Amniotic stem cell (primary cell): ENCODE measurements at regions not wholly inside any gene's neighbourhood (a gene's known extent, or its start where the extent isn't known, plus 50 kb on each side); places are given as distances from the start of the nearest gene placed in this dataset.
"Not testable (repeated sequence)": the region's sequence is repeated elsewhere in the genome, so short reads cannot be mapped to it uniquely, and the experiment has no call there.

Source experiments
- DNase-seq: peaks from one replicate; lab custom pipeline; 2025; lab: John Stamatoyannopoulos, UW

DNA sequence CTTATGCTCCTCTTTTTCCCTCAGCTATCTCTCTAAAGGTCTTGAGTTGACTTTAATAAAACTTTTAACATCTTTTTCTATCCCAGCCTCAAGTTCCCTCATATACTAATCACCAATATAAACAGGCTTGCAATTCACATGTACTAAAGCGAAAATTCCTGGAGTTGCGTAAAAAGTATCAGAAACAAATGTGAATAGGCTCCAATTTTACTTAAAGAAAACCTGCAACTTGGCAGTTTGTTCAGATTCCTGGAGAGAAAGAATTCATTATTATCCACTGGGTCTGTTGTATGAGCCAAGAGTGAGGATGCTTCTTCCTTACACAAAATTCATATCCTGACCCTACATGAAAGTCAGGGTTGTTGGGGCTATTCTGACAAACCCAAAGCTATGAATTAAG, 384.2 kb downstream of the DTWD2 start:
- no peak for DNase-seq

- no peak for DNase-seq
Measured at GRCh38 chr5:118603278-118603677, 385.1 kb downstream of the DTWD2 start.

DNA sequence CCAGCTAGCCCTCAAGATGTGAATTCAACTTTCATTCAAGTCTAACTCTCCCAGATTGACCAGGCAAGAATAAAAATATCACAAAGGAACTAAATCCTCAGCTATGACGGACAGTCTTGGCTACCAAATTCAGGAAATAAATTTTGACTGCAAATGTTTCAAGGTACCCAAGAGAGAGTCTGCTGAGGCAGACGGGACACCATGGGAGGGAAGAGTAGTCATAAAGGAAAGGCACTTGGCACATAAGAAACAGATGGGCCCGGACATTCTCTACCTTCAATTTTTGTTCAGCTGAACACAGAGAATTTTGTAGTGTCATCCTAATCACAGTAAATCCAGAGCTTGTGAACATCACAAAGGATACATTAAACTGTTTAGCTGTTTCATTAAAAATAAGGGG, 390.0 kb downstream of the DTWD2 start:
- DNase-seq: no peak

GRCh38 chr5:118597543-118597942, 390.8 kb downstream of the DTWD2 start:
- no peak for DNase-seq

DNA sequence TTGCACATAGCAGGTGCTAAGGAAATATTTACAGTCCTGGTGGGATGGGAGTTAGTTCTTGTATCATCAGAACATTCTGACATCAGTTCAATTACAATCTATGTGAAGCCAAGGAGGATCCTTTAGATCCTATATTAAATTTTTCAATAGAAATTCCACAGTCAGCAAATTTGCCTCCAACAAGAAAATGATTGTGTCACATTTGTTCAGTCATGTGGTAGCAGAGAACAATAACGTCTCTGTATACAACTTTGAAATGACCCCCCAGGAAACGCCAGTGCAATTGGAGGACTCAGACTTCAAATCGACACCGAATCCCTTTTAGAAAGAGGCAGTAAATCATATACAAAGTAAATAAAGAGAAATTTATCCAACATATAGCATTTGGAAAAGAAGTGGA, 392.1 kb downstream of the DTWD2 start:
- DNase-seq: no peak

- DNase-seq: no peak
Measured at GRCh38 chr5:118593003-118593328, 395.4 kb downstream of the DTWD2 start.

DNA sequence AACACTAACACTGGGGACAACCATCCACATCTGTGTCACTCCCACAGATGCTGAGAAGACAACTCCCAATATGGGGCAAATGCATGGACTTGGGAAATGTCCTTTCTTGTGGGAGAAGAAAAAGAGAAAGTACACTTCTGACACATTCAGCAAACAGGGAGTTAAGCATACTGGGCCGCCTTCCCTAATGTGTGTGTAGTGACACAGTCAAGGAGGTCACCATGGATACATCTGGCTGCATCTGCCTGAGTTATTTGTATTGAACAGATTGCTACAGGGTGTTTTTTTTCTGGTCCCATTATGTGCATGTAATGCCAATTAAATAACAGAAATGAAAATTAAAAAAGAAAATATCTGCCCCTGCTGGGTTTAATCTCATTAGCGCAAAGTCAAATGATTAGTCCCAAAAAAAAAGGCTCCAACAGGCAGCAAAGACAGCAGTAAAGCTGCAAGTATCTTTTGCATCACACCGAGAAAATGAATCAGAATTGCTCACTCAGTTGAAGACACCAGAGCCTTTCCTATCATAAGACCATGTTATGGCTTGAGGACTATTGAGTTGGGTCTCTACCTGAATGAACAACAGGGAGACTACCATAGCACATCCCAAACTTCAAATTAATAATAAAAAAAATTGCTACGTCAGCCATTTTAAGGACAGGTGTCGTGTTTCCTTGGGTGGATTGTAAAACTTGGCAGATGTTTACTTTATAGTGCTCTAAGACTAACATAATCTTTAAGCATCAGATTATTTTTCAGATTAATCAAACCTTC, 395.9 kb downstream of the DTWD2 start:
- DNase-seq: no peak

- no peak for DNase-seq
Measured at GRCh38 chr5:118590806-118591205, 397.5 kb downstream of the DTWD2 start.

GRCh38 chr5:118580949-118581348, 407.4 kb downstream of the DTWD2 start:
- peak; percentile 21 for DNase-seq

DNA sequence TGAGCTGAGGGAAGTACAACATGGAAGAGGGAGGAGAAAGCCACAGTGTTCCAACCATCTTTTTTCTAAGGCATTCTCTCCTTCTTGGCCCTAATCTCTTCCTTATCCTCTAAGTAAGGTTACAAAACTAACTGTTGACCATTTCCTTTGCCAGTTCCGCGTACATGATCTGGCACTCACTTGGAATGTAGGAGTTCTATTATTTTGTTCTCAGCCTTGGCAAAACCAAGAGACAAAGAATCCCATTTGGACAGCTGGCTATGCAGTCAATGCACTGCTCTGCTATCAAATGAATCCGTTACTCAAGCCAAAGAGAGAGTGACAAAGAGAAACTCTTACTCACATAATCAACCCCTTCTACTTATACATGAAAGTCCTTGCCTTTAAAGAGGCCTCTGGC, 410.3 kb downstream of the DTWD2 start:
- DNase-seq: no peak

GRCh38 chr5:118577621-118578020, 410.7 kb downstream of the DTWD2 start:
- no peak for DNase-seq

- not testable (repeated sequence) for DNase-seq
Measured at GRCh38 chr5:118570276-118570675, 418.1 kb downstream of the DTWD2 start.

DNA sequence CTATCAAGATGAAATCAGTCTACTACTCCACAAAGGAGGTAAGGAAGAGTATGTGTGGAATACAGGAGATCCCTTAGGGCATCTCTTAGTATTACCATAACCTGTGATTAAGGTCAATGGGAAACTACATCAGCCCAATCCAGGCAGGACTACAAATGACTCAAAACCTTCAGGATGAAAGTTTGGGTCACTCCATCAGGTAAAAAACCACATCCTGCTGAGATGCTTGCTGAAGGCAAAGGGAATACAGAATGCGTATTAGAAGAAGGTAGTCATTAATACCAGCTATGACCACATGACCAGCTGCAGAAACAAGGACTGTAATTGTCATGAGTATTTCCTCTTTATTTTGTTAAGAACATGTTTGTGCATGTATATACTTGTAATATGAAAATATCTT, 418.8 kb downstream of the DTWD2 start:
- DNase-seq: not testable (repeated sequence)

- no peak for DNase-seq
Measured at GRCh38 chr5:118565335-118565971, 422.9 kb downstream of the DTWD2 start.

GRCh38 chr5:118561971-118562370, 426.4 kb downstream of the DTWD2 start:
- no peak for DNase-seq

- no peak for DNase-seq
Measured at GRCh38 chr5:118561235-118561634, 427.1 kb downstream of the DTWD2 start.

GRCh38 chr5:118558871-118559270, 429.5 kb downstream of the DTWD2 start:
- no peak for DNase-seq

- DNase-seq: no peak
Measured at GRCh38 chr5:118557251-118557661, 431.1 kb downstream of the DTWD2 start.

DNA sequence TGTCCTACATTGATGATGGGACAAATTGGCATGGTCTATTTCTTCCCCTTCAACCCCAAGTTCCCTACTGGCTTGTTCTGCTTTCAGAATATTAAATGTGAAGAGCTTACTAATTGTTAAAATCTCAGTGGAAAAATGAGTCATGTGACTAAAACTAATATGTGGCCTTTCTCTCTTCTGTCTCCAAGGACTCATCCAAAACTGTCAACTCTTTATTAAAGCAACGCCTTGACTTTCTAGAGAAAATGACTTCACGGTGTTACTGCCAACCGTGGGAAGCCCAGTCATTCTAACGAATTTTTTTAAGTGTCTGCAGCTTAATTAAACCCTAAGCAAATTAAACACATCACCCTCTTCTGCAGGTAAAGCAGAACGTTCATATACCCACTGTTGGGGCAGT, 431.6 kb downstream of the DTWD2 start:
- no peak for DNase-seq

DNA sequence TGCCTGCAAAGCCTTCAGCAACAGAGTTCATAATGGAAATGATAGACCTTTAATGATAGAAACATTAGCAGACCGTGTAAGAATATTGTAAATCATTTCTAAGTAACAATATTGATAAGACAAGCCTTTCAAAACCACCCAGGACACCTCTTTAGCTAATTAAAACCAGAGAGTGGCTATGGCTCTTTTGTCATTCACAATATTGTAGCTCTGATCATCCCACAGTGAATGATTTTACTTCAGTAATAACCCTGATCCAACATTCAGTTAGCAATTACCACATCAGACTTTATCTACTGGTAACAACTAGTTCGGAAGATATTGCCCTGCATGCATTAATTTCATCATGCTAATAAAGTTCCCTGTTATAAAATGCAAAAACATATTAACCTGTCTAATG, 432.6 kb downstream of the DTWD2 start:
- DNase-seq: no peak

DNA sequence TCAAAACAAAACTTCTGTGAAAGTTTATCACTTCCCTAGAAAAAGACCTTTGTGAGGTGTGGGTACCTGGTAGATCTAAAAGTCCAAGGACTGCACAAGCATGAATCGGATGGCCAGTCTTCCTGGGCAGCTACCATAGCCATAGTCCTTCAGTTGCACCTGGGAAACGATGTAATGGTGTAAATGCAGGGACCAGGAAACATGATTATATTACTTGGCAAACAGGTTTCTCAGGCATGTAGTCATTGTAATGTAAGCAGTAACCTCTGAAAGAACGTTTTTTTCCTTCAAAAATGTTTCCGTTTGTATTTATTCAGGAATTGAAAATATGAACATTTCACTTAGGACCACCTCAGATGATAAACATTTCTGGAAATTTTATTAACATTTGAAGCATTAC, 433.4 kb downstream of the DTWD2 start:
- no peak for DNase-seq

DNA sequence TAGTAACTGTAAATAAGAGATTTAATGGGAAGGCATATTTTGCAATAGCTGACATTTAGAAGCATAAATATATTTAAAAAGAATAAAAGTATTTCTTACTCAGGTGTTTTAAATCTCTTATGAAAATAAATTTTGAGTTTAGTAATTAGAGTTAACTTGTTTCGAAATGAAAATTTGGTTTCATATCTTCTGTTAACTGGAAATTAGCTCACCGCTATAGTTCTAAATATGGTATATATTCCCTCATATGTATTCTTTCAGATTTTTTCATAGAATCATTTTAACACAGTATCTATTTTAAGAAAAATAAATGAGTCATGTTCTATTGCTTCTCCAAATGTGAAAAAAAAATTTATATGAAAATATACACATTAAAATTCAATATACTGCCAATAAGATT, 434.1 kb downstream of the DTWD2 start:
- no peak for DNase-seq

- DNase-seq: peak; percentile 78
Measured at GRCh38 chr5:118553662-118554061, 434.7 kb downstream of the DTWD2 start.
